Lower lobe of right lung (tissue), 2 donors: ENCODE measurements at regions not wholly inside any gene's neighbourhood (a gene's known extent, or its start where the extent isn't known, plus 50 kb on each side); places are given as distances from the start of the nearest gene placed in this dataset.
"Not testable (repeated sequence)": the region's sequence is repeated elsewhere in the genome, so short reads cannot be mapped to it uniquely, and the experiment has no call there.

Experiments used
- ATAC-seq, 2 donors: fragments of 200-7000 bp; cut with Tn5 transposase; one replicate each; pipeline ENCODE4 v1.9.1; 2020 to 2022; ENCODE audit warnings: mild to moderate bottlenecking in 2 of 2, moderate library complexity in 2 of 2
- DNase-seq: peaks from one replicate; pipeline ENCODE4 v3.0.0-alpha.2; 2020
- H3K27ac ChIP-seq: fragments of 200-600 bp; one replicate; pipeline ENCODE4 v1.8.0; 2022
- H3K27me3 ChIP-seq: fragments of 200-600 bp; one replicate; pipeline ENCODE4 v1.8.0; 2022; ENCODE audit warnings: low read depth
- H3K36me3 ChIP-seq: fragments of 200-600 bp; one replicate; pipeline ENCODE4 v1.8.0; 2022; ENCODE audit warnings: mild to moderate bottlenecking
- H3K4me1 ChIP-seq: fragments of 200-600 bp; one replicate; pipeline ENCODE4 v1.8.0; 2022
- H3K4me3 ChIP-seq: fragments of 200-600 bp; one replicate; pipeline ENCODE4 v1.8.0; 2022; ENCODE audit warnings: mild to moderate bottlenecking
- H3K9me3 ChIP-seq: fragments of 200-600 bp; one replicate; pipeline ENCODE4 v1.8.0; 2022
- intact Hi-C: fragments of 100-400 bp; cut with DNase I; formaldehyde crosslinking; loops from one replicate; pipeline ENCODE4 v1.11.0; 2022
- TF ChIP-seq, protein P1 (sequence below): fragments of 200-600 bp; IDR thresholded peaks from one replicate; pipeline ENCODE4 v1.8.0; 2022; ENCODE audit warnings: antibody characterized with exemption, mild to moderate bottlenecking
- donor health status: DM: no; HTN: yes; CAD: no; lungs with severe emphysema.

DNA sequence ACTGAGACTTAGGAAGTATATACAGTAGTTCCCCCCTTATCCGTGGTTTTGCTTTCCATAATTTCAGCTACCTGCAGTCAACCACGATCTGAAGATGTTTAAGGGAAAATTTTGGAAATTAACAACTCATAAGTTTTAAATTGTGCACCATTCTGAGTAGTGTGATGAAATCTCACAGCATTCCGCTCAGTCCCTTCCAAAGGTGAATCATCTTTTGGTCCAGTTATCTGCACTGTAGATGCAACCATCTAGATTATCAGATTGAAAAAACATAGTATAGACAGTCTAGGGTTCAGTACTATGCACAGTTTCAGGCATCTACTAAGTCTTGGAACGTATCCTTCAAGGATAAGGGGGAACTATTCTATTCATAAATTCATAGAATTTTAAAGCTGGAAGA lies 109.0 kb downstream of the ANXA3 start:
- intact Hi-C loops, result no loop called here
- peaks cover 47% of the 10 kb centered on the region for H3K4me1 ChIP-seq
- DNase-seq (no peak), ATAC-seq (no peak)
- no peaks in the 10 kb centered on the region for H3K9me3 ChIP-seq
- no peaks in the 10 kb centered on the region for H3K36me3 ChIP-seq
- TF ChIP-seq, protein P1, sequence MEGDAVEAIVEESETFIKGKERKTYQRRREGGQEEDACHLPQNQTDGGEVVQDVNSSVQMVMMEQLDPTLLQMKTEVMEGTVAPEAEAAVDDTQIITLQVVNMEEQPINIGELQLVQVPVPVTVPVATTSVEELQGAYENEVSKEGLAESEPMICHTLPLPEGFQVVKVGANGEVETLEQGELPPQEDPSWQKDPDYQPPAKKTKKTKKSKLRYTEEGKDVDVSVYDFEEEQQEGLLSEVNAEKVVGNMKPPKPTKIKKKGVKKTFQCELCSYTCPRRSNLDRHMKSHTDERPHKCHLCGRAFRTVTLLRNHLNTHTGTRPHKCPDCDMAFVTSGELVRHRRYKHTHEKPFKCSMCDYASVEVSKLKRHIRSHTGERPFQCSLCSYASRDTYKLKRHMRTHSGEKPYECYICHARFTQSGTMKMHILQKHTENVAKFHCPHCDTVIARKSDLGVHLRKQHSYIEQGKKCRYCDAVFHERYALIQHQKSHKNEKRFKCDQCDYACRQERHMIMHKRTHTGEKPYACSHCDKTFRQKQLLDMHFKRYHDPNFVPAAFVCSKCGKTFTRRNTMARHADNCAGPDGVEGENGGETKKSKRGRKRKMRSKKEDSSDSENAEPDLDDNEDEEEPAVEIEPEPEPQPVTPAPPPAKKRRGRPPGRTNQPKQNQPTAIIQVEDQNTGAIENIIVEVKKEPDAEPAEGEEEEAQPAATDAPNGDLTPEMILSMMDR, result no peak
- no peak overlapping the region for H3K27ac ChIP-seq
- H3K27me3 ChIP-seq, result no peaks in the 10 kb centered on the region
- H3K4me3 ChIP-seq, result no peak overlapping the region

- H3K9me3 ChIP-seq, result no peaks in the 10 kb centered on the region
- intact Hi-C loops, result no loop called here
- H3K36me3 ChIP-seq, result no peaks in the 10 kb centered on the region
- TF ChIP-seq, protein P1, result no peak
- no peak overlapping the region for H3K4me3 ChIP-seq
- ATAC-seq (no peak), DNase-seq (no peak)
- H3K27ac ChIP-seq, result peak overlapping the region; percentile 8
- no peaks in the 10 kb centered on the region for H3K27me3 ChIP-seq
- H3K4me1 ChIP-seq, result peaks cover 43% of the 10 kb centered on the region
Measured at GRCh38 chr4:78661086-78661690, 109.6 kb downstream of the ANXA3 start.

GRCh38 chr4:78661921-78662521 lies 110.5 kb downstream of the ANXA3 start:
- no peaks in the 10 kb centered on the region for H3K36me3 ChIP-seq
- H3K4me1 ChIP-seq, result peaks cover 43% of the 10 kb centered on the region
- ATAC-seq (peak; percentile 55 to 59), DNase-seq (no peak)
- H3K27ac ChIP-seq, result peak overlapping the region; percentile 8
- intact Hi-C loops, result no loop called here
- no peak overlapping the region for H3K4me3 ChIP-seq
- H3K9me3 ChIP-seq, result no peaks in the 10 kb centered on the region
- TF ChIP-seq, protein P1, result no peak
- no peaks in the 10 kb centered on the region for H3K27me3 ChIP-seq

- Histone ChIP-seq H3K9me3 (no peaks in the 10 kb centered on the region), H3K27ac (peak overlapping the region; percentile 8), H3K4me3 (no peak overlapping the region), H3K4me1 (peaks cover 43% of the 10 kb centered on the region), H3K36me3 (no peaks in the 10 kb centered on the region), H3K27me3 (no peaks in the 10 kb centered on the region)
- ATAC-seq, result no peak
- TF ChIP-seq, protein P1, result no peak
- no peak for DNase-seq
- intact Hi-C loops, result no loop called here
Measured at GRCh38 chr4:78662658-78663057, 111.1 kb downstream of the ANXA3 start.

DNA sequence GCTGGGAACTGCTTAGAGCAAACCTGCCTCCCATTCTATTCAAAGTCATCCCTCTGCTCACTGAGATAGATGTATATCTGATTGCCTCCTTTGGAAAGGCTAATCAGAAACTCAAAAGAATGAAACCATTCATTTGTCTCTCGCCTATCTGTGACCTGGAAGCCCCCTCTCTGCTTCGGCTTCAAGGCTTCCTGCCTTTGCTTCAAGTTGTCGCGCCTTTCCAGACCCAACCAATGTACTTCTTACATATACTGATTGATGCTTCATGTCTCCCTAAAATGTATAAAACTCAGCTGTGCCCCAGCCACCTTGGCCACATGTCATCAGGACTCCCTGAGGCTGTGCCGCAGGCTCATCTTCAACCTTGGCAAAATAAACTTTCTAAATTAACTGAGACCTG lies 111.9 kb upstream of the BMP2K start:
- peaks cover 49% of the 10 kb centered on the region for H3K4me1 ChIP-seq
- H3K27me3 ChIP-seq, H3K4me3 ChIP-seq, H3K36me3 ChIP-seq, intact Hi-C loops, DNase-seq, H3K9me3 ChIP-seq, ATAC-seq, H3K27ac ChIP-seq: not testable (repeated sequence)

- ATAC-seq, result no peak
- intact Hi-C loops, result no loop called here
Measured at GRCh38 chr4:78665216-78665770, 110.9 kb upstream of the BMP2K start.

More at GRCh38 chr4:78665216-78665770, 110.9 kb upstream of the BMP2K start:
- Histone ChIP-seq H3K4me1 (peaks cover 49% of the 10 kb centered on the region), H3K4me3 (no peak overlapping the region), H3K27me3 (no peaks in the 10 kb centered on the region), H3K9me3 (no peaks in the 10 kb centered on the region), H3K36me3 (no peaks in the 10 kb centered on the region), H3K27ac (no peak overlapping the region)
- TF ChIP-seq, protein P1, result no peak
- DNase-seq, result no peak
